ENCODE measurements at regions not wholly inside any gene's neighbourhood (a gene's known extent, or its start where the extent isn't known, plus 50 kb on each side); places are given as distances from the start of the nearest gene placed in this dataset.

DNA sequence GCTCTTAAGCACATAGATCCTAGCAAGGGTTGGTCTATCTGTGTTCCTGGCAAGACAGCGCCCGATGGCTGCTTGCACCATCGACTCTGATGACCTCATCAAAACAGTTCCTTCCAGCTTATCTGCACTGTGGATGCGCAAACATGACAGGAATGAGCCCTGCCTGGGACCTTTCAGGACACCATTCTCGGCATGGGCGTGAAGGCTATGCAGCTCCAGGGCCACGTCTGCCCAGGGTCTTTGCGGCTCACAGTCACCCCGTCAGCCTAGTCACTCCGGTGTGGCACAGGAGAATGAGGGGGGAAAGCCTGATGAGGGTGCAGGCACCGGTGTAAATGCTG is 147.8 kb upstream of the TWIST2 start:
- TF ChIP-seq, protein P1, sequence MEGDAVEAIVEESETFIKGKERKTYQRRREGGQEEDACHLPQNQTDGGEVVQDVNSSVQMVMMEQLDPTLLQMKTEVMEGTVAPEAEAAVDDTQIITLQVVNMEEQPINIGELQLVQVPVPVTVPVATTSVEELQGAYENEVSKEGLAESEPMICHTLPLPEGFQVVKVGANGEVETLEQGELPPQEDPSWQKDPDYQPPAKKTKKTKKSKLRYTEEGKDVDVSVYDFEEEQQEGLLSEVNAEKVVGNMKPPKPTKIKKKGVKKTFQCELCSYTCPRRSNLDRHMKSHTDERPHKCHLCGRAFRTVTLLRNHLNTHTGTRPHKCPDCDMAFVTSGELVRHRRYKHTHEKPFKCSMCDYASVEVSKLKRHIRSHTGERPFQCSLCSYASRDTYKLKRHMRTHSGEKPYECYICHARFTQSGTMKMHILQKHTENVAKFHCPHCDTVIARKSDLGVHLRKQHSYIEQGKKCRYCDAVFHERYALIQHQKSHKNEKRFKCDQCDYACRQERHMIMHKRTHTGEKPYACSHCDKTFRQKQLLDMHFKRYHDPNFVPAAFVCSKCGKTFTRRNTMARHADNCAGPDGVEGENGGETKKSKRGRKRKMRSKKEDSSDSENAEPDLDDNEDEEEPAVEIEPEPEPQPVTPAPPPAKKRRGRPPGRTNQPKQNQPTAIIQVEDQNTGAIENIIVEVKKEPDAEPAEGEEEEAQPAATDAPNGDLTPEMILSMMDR (IDR thresholded peaks at IDR 0.05; ENCODE audit: insufficient read depth, low read depth, low read length), result no peak
- no peak overlapping the region for H3K4me3 ChIP-seq (ENCODE audit: low read depth, low read length)
- peak; percentile 88 for DNase-seq (ENCODE audit: low read depth)

DNA sequence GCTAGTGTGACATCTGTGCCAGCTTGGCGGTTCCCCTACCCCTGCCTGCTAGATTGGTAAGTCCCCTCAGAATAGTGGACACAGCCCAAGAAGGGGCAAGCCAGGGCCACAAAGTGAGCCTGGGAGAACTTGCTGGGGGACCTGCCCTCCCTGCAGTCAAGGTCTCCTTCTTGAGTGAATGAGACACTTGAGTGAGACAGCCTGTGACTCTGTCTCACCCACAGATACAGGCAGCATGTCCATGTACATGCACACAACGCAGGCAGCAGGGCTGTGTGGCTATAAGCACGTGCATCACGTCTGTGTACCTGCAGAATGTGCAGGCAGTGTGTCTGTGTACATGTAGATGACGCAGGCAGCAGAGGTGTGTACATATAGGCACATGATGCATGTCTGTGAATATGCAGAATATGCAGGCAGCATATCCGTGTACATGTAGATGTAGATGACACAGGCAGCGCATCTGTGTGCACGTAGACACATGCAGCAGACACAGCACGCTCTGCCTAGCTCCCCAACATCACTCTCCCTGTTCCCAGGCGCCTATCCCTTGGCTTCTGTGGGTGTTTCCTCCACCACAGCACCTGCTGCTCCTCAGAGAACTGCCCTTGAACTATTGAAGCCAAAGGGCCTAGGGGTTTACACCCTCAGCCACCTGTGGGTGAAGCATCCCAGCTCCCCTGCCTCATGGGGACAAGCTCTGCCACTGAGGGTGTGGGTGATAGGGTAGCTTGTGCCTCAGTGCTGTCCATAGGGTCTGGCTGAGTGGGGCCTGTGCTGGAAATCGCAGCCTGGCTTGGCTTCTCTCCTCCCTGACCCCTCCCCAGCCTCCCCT is 147.2 kb upstream of the TWIST2 start:
- TF ChIP-seq, protein P1 (IDR thresholded peaks at IDR 0.05; ENCODE audit: insufficient read depth, low read depth, low read length), result no peak
- DNase-seq (ENCODE audit: low read depth), result no peak
- H3K4me3 ChIP-seq (ENCODE audit: low read depth, low read length), result no peak overlapping the region

DNA sequence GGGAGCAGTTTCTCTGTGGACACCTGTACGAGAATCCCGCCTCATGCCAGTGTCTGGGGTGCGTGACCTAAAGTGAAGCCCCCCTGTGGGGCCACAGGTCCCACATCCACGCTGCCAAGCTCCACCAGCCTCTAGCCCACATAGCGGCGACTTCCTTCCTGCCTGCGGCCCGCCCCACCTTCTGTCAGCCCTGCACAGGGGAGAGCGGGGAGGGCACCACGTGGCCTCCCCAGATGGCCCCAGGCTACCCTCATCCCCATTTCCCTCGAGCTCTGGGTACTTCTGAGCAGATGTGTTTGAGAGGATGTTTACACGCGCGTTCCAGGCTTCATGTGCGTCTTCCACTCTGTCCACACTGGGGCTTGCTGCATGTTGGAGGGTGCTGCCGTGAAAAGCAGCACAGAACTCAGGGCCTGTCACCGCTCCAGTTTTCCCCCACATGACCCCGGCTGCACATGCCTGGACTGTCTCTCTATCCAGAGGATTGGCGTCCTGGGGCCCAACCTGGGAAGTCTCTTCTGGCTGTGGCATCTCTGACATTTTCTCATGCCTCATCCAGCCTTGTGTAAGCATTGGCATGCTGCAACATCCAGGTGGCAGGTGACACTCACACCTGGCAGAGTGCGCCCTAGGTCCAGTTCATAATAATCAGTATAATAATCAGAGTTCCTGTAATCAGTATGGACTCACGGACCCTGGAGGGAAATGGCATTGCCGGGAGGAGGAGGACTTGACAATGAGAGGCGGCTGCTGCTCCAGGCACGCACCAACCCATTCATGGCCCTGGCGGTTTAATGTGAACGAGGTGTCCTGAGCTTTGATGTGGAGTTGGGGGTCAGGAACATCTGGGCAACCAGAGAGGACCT is 146.3 kb upstream of the TWIST2 start:
- no peak overlapping the region for H3K4me3 ChIP-seq (ENCODE audit: low read depth, low read length)
- TF ChIP-seq, protein P1 (IDR thresholded peaks at IDR 0.05; ENCODE audit: insufficient read depth, low read depth, low read length), result no peak
- no peak for DNase-seq (ENCODE audit: low read depth)

DNA sequence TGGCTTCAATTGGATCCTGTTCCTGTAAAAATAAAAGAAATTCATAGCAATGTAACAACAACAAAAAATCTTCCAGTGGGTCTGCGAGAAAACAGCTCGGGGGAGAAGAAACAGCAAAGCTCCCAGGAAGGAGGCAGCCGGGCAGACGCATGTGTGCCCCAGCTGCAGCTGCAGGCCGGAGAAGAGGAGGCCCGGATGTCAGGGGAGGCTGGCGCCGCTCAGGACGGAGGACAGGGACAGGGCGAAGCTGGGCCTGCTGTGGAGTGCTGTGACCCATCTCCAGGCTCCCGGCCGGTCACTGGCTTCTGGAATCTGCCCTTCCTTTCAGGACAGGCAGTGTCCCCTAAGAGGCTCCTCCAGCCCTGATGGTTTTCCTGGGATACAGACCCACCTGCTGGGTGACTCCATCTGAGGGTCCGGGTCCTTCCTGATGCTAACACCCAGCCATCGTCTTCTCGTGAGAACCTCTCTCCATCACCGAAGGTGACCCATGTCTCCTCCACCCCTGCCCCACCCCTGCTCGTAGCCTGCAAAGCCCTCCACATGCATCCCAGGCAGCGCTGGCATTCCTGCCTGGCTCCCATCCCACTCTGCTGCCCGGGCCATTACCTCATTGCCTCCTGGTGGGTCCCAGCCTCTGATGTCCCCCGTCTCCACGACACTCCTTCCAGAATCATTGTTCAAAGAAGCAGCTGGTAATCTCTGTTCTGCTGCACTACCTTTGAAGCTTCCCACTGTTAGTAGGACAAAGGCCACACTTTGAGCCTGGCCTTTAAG is 145.4 kb upstream of the TWIST2 start:
- no peak for DNase-seq (ENCODE audit: low read depth)
- no peak overlapping the region for H3K4me3 ChIP-seq (ENCODE audit: low read depth, low read length)
- TF ChIP-seq, protein P1 (IDR thresholded peaks at IDR 0.05; ENCODE audit: insufficient read depth, low read depth, low read length), result no peak

DNA sequence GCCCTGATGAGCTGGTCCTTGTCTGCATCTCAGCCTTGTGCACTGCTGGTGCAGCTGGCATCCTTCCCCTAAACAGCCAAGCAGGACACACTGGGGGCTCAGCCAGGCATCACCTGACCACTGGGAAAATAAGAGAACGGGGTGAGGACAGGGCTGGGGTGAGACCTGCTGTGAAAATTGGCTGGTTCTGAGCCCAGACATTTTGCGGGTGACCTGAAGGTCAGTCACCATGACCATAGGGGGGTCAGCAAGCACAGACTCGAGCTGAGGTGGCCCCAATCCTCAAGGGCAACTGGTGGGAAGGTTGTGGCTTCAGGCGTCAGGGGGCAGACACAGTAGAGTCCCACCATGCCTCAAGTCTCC is 144.9 kb upstream of the TWIST2 start:
- TF ChIP-seq, protein P1 (IDR thresholded peaks at IDR 0.05; ENCODE audit: insufficient read depth, low read depth, low read length), result no peak
- DNase-seq (ENCODE audit: low read depth), result no peak
- no peak overlapping the region for H3K4me3 ChIP-seq (ENCODE audit: low read depth, low read length)

DNA sequence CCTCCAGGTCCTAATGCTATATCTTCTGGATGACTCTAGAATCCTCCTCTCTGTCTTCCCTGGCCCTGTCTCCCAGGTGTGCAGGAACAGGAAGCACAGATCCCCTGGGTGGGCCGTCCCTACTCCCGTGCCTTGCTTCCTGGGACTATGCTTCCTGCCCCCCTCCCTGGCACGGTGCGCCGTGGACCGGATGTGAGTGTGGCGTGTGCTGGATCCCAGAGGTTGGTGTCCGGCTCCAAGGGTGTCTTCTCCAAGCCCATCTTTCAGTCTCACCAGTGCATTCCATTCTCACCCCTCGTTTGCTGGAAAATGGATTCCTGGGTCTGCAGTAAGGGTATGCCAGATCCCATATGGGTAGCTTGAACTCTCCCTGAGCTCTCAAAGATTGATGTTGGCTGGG is 144.4 kb upstream of the TWIST2 start:
- no peak for DNase-seq (ENCODE audit: low read depth)
- TF ChIP-seq, protein P1 (IDR thresholded peaks at IDR 0.05; ENCODE audit: insufficient read depth, low read depth, low read length), result no peak
- no peak overlapping the region for H3K4me3 ChIP-seq (ENCODE audit: low read depth, low read length)

Data from fibroblast of villous mesenchyme (primary cell).